Endothelial cell of umbilical vein (primary cell): ENCODE measurements at regions not wholly inside any gene's neighbourhood (a gene's known extent, or its start where the extent isn't known, plus 50 kb on each side); places are given as distances from the start of the nearest gene placed in this dataset.

ENCODE experiments used
- BruUV-seq: library from RNA; stranded (reverse); fragments of 400-500 nt; replicated peaks from 2 replicates; lab custom pipeline; 2021; lab: Mats Ljungman, UMichigan
- CTCF ChIA-PET: fragments of 300-600, 350-600 bp; sonication (Branson Sonifier 250); formaldehyde crosslinking; loops from one replicate; lab custom pipeline; 2021; ENCODE audit warnings: antibody characterized with exemption, inconsistent platforms; lab: Charles Lee
- POLR2A ChIA-PET: fragments of 300-600, 350-600 bp; sonication (Branson Sonifier 250); formaldehyde crosslinking; loops from one replicate; lab custom pipeline; 2021; ENCODE audit warnings: antibody characterized with exemption, inconsistent platforms; lab: Charles Lee
- DNase-seq: peaks from one replicate; pipeline ENCODE4 v3.0.0-alpha.2; 2011; ENCODE audit warnings: low read depth, low spot score
- FAIRE-seq: peaks from 2 replicates; lab custom pipeline; 2011; peaks lifted over from hg19 to GRCh38; lab: Jason Lieb, UNC
- H2AFZ ChIP-seq: 2 replicates; pipeline ENCODE4 v1.6.0; 2012; ENCODE audit warnings: low read depth, low read length, control low read depth, inconsistent platforms
- H3K27ac ChIP-seq: 2 replicates; pipeline ENCODE4 v1.5.1; 2011; ENCODE audit warnings: low read depth, mild to moderate bottlenecking, control low read depth, low read length, moderate library complexity; ENCODE audit not compliant: insufficient read depth
- H3K27me3 ChIP-seq, 2 experiments: 2 replicates each; pipeline versions ENCODE4 v1.6.0 to v1.6.1; 2011; ENCODE audit warnings: low read length in 2 of 2, mixed read lengths in 1 of 2; ENCODE audit not compliant: control insufficient read depth in 2 of 2, insufficient read depth in 2 of 2
- H3K36me3 ChIP-seq, 2 experiments: 2 replicates in 1 of 2; 3 replicates in 1 of 2; pipeline ENCODE4 v1.5.1; 2011; ENCODE audit warnings: low read length in 2 of 2, mild to moderate bottlenecking in 1 of 2, moderate library complexity in 1 of 2; ENCODE audit not compliant: control insufficient read depth in 2 of 2, insufficient read depth in 2 of 2; ENCODE audit errors: extremely low read depth in 1 of 2
- H3K4me1 ChIP-seq: 3 replicates; pipeline ENCODE4 v1.5.1; 2011; ENCODE audit warnings: mild to moderate bottlenecking, low read length; ENCODE audit not compliant: control insufficient read depth, insufficient read depth; ENCODE audit errors: extremely low read depth
- H3K4me2 ChIP-seq: 2 replicates; pipeline ENCODE4 v1.6.1; 2011; ENCODE audit warnings: low read length, control low read depth, mixed read lengths; ENCODE audit not compliant: insufficient read depth
- H3K4me3 ChIP-seq, 3 experiments: fragments of 200-600 bp in 1 of 3; sonication (generic), shearing (Covaris generic) in 1 of 3; replicated peaks in 1 of 3; 2 replicates each; pipeline ENCODE4 v1.5.1; 2011 to 2016; ENCODE audit warnings: control low read depth in 3 of 3, low read length in 3 of 3, mild to moderate bottlenecking in 2 of 3, inconsistent platforms in 1 of 3, low read depth in 1 of 3, moderate library complexity in 1 of 3; ENCODE audit not compliant: insufficient read depth in 1 of 3
- H3K79me2 ChIP-seq: 2 replicates; pipeline ENCODE4 v1.6.0; 2012; ENCODE audit warnings: low read length, inconsistent platforms; ENCODE audit not compliant: control insufficient read depth, insufficient read depth
- H3K9ac ChIP-seq: replicated peaks from 2 replicates; pipeline ENCODE3; 2011; ENCODE audit warnings: low read length, control low read depth; ENCODE audit not compliant: insufficient read depth; ENCODE audit errors: extremely low read depth
- H3K9me1 ChIP-seq: replicated peaks from 3 replicates; pipeline ENCODE4 v1.6.0; 2011; ENCODE audit warnings: mild to moderate bottlenecking, low read length; ENCODE audit not compliant: control insufficient read depth, insufficient read depth; ENCODE audit errors: extremely low read depth
- H3K9me3 ChIP-seq: replicated peaks from 2 replicates; pipeline ENCODE4 v1.5.1; 2012; ENCODE audit warnings: low read length, inconsistent platforms; ENCODE audit not compliant: control insufficient read depth, insufficient read depth
- H4K20me1 ChIP-seq: replicated peaks from 2 replicates; pipeline ENCODE3; 2011; ENCODE audit warnings: mild to moderate bottlenecking, low read length; ENCODE audit not compliant: control insufficient read depth, insufficient read depth; ENCODE audit errors: extremely low read depth
- CTCF ChIP-seq, 2 donors: IDR thresholded peaks; 1 replicate in 1 of 2; 2 replicates in 1 of 2; pipeline ENCODE4 v1.5.1; 2011; ENCODE audit warnings: low read length in 2 of 2, mild to moderate bottlenecking in 2 of 2, moderate library complexity in 2 of 2, control low read depth in 1 of 2, inconsistent platforms in 1 of 2, low read depth in 1 of 2; ENCODE audit not compliant: insufficient read depth in 1 of 2; ENCODE audit errors: extremely low read depth in 1 of 2
- EZH2 ChIP-seq: IDR thresholded peaks from 2 replicates; pipeline ENCODE4 v1.6.1; 2012; ENCODE audit warnings: borderline replicate concordance, low read depth, mild to moderate bottlenecking, moderate library complexity, low read length, inconsistent platforms; ENCODE audit not compliant: severe bottlenecking
- FOS ChIP-seq: IDR thresholded peaks from 2 replicates; pipeline ENCODE4 v1.6.1; 2011; ENCODE audit warnings: mild to moderate bottlenecking, low read length, moderate library complexity, borderline replicate concordance; ENCODE audit not compliant: insufficient read depth
- JUN ChIP-seq: IDR thresholded peaks from 2 replicates; pipeline ENCODE4 v1.6.1; 2011; ENCODE audit warnings: borderline replicate concordance, low read depth; ENCODE audit not compliant: insufficient read length, insufficient read depth
- MAX ChIP-seq: IDR thresholded peaks from 2 replicates; pipeline ENCODE4 v1.6.1; 2011; ENCODE audit not compliant: insufficient read depth, insufficient read length
- MYC ChIP-seq: IDR thresholded peaks from one replicate; pipeline ENCODE4 v1.6.1; 2011; ENCODE audit warnings: mild to moderate bottlenecking, low read depth, low read length
- POLR2A ChIP-seq: IDR thresholded peaks from 2 replicates; pipeline ENCODE4 v1.6.1; 2012; ENCODE audit warnings: low read depth, mild to moderate bottlenecking, control low read depth, low read length
- POLR2AphosphoS5 ChIP-seq: IDR thresholded peaks from 2 replicates; pipeline ENCODE4 v1.6.1; 2012; ENCODE audit warnings: low read depth, mild to moderate bottlenecking, control low read depth, low read length, moderate library complexity; ENCODE audit not compliant: insufficient read depth
- dilution Hi-C: fragments of 300-500 bp; cut with MboI; formaldehyde crosslinking; loops from one replicate; pipeline ENCODE4 v1.15.0; 2019; ENCODE audit warnings: low sequenced_read_pairs; ENCODE audit not compliant: extremely low pct_ligation_motif_present
- intact Hi-C: fragments of 100-400 bp; cut with micrococcal nuclease; formaldehyde crosslinking; loops from one replicate; pipeline ENCODE4 v1.10.0; 2022

- Histone ChIP-seq H3K79me2 (no peaks in the 10 kb centered on the region), H3K27me3 (no peaks in the 10 kb centered on the region), H3K4me2 (no peak overlapping the region), H3K9ac (no peak overlapping the region), H3K4me1 (peaks cover 3% of the 10 kb centered on the region), H3K36me3 (no peaks in the 10 kb centered on the region), H3K27ac (no peak overlapping the region), H3K9me1 (no peaks in the 10 kb centered on the region), H2AFZ (no peak overlapping the region), H4K20me1 (no peaks in the 10 kb centered on the region), H3K4me3 (no peak overlapping the region), H3K9me3 (no peaks in the 10 kb centered on the region)
- BruUV-seq, result no TSS peak
- intact Hi-C loops, result no loop called here
- FAIRE-seq (no peak), DNase-seq (no peak)
- POLR2A ChIA-PET, result no interaction called here
- dilution Hi-C loops, result no loop called here
- TF ChIP-seq POLR2AphosphoS5 (no peak), FOS (no peak), EZH2 (no peak), JUN (no peak), MYC (no peak), CTCF (IDR thresholded peaks at IDR 0.05; ENCODE audit: extremely low read depth in 1 of 2, insufficient read depth in 1 of 2, low read depth in 1 of 2, low read length in 2 of 2) (no peak), POLR2A (no peak), MAX (no peak)
- CTCF ChIA-PET, result interaction anchor here (1.2 kb wide), 1 partner anchor 60 kb away, joined by 3 read pairs; no protein-coding TSS in a partner anchor
Measured at GRCh38 chr16:86701286-86701975, 123.1 kb downstream of the FOXL1 start.
